ENCODE measurements at regions not wholly inside any gene's neighbourhood (a gene's known extent, or its start where the extent isn't known, plus 50 kb on each side); places are given as distances from the start of the nearest gene placed in this dataset.

GRCh38 chr21:16044676-16045075 lies 314.9 kb downstream of the USP25 start:
- TF ChIP-seq CTCF (IDR thresholded peaks at IDR 0.05; ENCODE audit: low read depth, low read length) (no peak), EZH2phosphoT487 (IDR thresholded peaks at IDR 0.05; ENCODE audit: low read depth) (no peak)
